ENCODE measurements at regions not wholly inside any gene's neighbourhood (a gene's known extent, or its start where the extent isn't known, plus 50 kb on each side); places are given as distances from the start of the nearest gene placed in this dataset.
"Not testable (repeated sequence)": the region's sequence is repeated elsewhere in the genome, so short reads cannot be mapped to it uniquely, and the experiment has no call there.

GRCh38 chr6:19892260-19892659, 55.1 kb downstream of the ID4 start:
- DNase-seq (ENCODE audit: low spot score) = peak; percentile 88
- Histone ChIP-seq H3K4me3 (ENCODE audit: severe bottlenecking) (no peak overlapping the region), H3K27ac (ENCODE audit: poor library complexity, severe bottlenecking) (no peak overlapping the region)

GRCh38 chr6:19895866-19896692, 58.9 kb downstream of the ID4 start:
- no peaks in the 10 kb centered on the region for H3K9me3 ChIP-seq (ENCODE audit: severe bottlenecking)
- H3K27ac ChIP-seq (ENCODE audit: poor library complexity, severe bottlenecking) = no peak overlapping the region
- no peak overlapping the region for H3K4me3 ChIP-seq (ENCODE audit: severe bottlenecking)
- H3K27me3 ChIP-seq (ENCODE audit: insufficient read depth, poor library complexity, severe bottlenecking) = no peaks in the 10 kb centered on the region
- peaks cover 13% of the 10 kb centered on the region for H3K4me1 ChIP-seq (ENCODE audit: insufficient read depth, poor library complexity, severe bottlenecking)
- ATAC-seq (ENCODE audit: low read depth) = 0 out of 3 replicates have a peak, but pooled peaks have one; percentile 26
- no peak for DNase-seq (ENCODE audit: low spot score)
- no peak for TF ChIP-seq CTCF (IDR thresholded peaks at IDR 0.05; ENCODE audit: poor library complexity, severe bottlenecking)
- no peaks in the 10 kb centered on the region for H3K36me3 ChIP-seq (ENCODE audit: low read depth)

More at GRCh38 chr6:19892260-19892659, 55.1 kb downstream of the ID4 start:
- ATAC-seq (ENCODE audit: low read depth) = peak; percentile 99
- Histone ChIP-seq H3K9me3 (ENCODE audit: severe bottlenecking) (no peaks in the 10 kb centered on the region), H3K36me3 (ENCODE audit: low read depth) (no peaks in the 10 kb centered on the region), H3K27me3 (ENCODE audit: insufficient read depth, poor library complexity, severe bottlenecking) (no peaks in the 10 kb centered on the region), H3K4me1 (ENCODE audit: insufficient read depth, poor library complexity, severe bottlenecking) (peaks cover 13% of the 10 kb centered on the region)
- TF ChIP-seq CTCF (IDR thresholded peaks at IDR 0.05; ENCODE audit: poor library complexity, severe bottlenecking) = no peak

DNA sequence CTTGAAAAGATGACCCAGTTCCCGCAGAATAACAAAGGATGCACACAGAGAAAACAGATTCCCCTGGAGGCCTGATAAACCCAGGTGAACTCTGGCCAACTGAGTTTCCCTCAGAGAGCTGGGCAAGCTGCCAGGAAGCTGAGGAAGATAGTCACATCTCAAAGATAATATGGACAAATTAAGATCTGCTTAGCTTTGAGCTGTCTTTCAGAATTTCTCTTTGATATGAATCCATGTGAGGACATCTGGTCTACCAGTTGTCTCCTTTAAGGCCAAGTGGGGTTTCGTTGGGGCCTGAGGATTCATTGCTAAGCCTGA, 59.5 kb downstream of the ID4 start:
- Histone ChIP-seq H3K4me1 (ENCODE audit: insufficient read depth, poor library complexity, severe bottlenecking) (peaks cover 11% of the 10 kb centered on the region), H3K36me3 (ENCODE audit: low read depth) (no peaks in the 10 kb centered on the region), H3K4me3 (ENCODE audit: severe bottlenecking) (no peak overlapping the region), H3K27ac (ENCODE audit: poor library complexity, severe bottlenecking) (no peak overlapping the region), H3K27me3 (ENCODE audit: insufficient read depth, poor library complexity, severe bottlenecking) (no peaks in the 10 kb centered on the region), H3K9me3 (ENCODE audit: severe bottlenecking) (no peaks in the 10 kb centered on the region)
- DNase-seq (ENCODE audit: low spot score) (no peak), ATAC-seq (ENCODE audit: low read depth) (no peak)
- no peak for TF ChIP-seq CTCF (IDR thresholded peaks at IDR 0.05; ENCODE audit: poor library complexity, severe bottlenecking)

DNA sequence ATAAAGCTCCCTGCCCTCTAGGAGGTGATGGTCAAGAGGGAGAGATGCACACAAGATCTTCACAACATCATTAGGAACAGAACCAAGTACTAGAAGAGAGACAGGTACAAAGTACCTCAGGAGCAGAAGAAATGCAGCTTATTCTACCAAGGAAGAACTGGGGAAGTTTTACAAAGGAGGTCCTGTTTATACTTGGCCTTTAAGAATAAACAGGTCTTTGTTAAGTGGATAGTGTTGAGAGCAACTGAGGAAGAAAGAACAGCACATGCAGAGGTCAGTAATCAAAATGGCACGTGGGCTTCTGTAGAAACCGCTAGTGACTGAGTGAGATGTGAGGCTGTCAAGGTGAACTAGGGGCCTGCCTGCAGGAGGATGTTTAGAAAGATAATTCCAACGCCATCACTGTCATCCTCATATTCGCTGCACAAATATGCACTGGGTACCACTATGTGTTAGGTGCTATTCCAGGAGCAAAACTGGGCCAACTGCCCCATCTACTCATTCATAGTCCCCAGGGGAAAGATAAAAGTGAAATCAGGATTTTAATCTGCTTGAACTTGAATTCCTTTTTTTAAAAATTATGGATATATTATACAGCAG, 61.1 kb downstream of the ID4 start:
- TF ChIP-seq CTCF (IDR thresholded peaks at IDR 0.05; ENCODE audit: poor library complexity, severe bottlenecking) = no peak
- ATAC-seq (ENCODE audit: low read depth) (no peak), DNase-seq (ENCODE audit: low spot score) (no peak)
- Histone ChIP-seq H3K27ac (ENCODE audit: poor library complexity, severe bottlenecking) (no peak overlapping the region), H3K27me3 (ENCODE audit: insufficient read depth, poor library complexity, severe bottlenecking) (no peaks in the 10 kb centered on the region), H3K36me3 (ENCODE audit: low read depth) (no peaks in the 10 kb centered on the region), H3K9me3 (ENCODE audit: severe bottlenecking) (no peaks in the 10 kb centered on the region), H3K4me3 (ENCODE audit: severe bottlenecking) (no peak overlapping the region), H3K4me1 (ENCODE audit: insufficient read depth, poor library complexity, severe bottlenecking) (peaks cover 8% of the 10 kb centered on the region)

GRCh38 chr6:19902201-19902600, 65.0 kb downstream of the ID4 start:
- Histone ChIP-seq H3K4me1 (ENCODE audit: insufficient read depth, poor library complexity, severe bottlenecking) (peaks cover 9% of the 10 kb centered on the region), H3K27me3 (ENCODE audit: insufficient read depth, poor library complexity, severe bottlenecking) (no peaks in the 10 kb centered on the region), H3K9me3 (ENCODE audit: severe bottlenecking) (no peaks in the 10 kb centered on the region), H3K4me3 (ENCODE audit: severe bottlenecking) (no peak overlapping the region), H3K27ac (ENCODE audit: poor library complexity, severe bottlenecking) (no peak overlapping the region), H3K36me3 (ENCODE audit: low read depth) (no peaks in the 10 kb centered on the region)
- DNase-seq (ENCODE audit: low spot score) (no peak), ATAC-seq (ENCODE audit: low read depth) (no peak)
- TF ChIP-seq CTCF (IDR thresholded peaks at IDR 0.05; ENCODE audit: poor library complexity, severe bottlenecking) = no peak

GRCh38 chr6:19904408-19904807, 67.2 kb downstream of the ID4 start:
- not testable (repeated sequence) for H3K9me3 ChIP-seq (ENCODE audit: severe bottlenecking); ATAC-seq (ENCODE audit: low read depth); H3K27me3 ChIP-seq (ENCODE audit: insufficient read depth, poor library complexity, severe bottlenecking); H3K27ac ChIP-seq (ENCODE audit: poor library complexity, severe bottlenecking); H3K36me3 ChIP-seq (ENCODE audit: low read depth); H3K4me3 ChIP-seq (ENCODE audit: severe bottlenecking); DNase-seq (ENCODE audit: low spot score); H3K4me1 ChIP-seq (ENCODE audit: insufficient read depth, poor library complexity, severe bottlenecking)

Measured in RWPE2 (cell line).